HG03135 (cell line): ENCODE measurements at regions not wholly inside any gene's neighbourhood (a gene's known extent, or its start where the extent isn't known, plus 50 kb on each side); places are given as distances from the start of the nearest gene placed in this dataset.
"Not testable (repeated sequence)": the region's sequence is repeated elsewhere in the genome, so short reads cannot be mapped to it uniquely, and the experiment has no call there.

Experiments used
- ATAC-seq: cut with Tn5 transposase; IDR thresholded peaks from one replicate; pipeline ENCODE4 v1.9.1; 2021; ENCODE audit warnings: mild to moderate bottlenecking, moderate library complexity; ENCODE audit not compliant: unreplicated experiment

DNA sequence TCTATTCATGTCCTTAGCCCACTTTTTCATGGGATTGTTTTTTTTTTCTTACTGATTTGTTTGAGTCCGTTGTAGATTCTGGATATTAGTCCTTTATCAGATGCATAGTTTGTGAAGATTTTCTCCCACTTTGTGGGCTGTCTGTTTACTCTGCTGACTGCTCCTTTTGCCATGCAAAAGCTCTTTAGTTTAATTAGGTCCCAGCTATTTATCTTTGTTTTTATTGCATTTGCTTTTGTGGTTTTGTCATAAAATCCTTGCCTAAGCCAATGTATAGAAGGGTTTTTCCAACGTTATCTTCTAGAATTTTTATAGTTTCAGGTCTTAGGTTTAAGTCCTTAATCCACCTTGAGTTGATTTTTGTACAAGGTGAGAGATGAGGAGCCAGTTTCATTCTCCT is 358.9 kb downstream of the ADAMTS20 start:
- not testable (repeated sequence) for ATAC-seq

DNA sequence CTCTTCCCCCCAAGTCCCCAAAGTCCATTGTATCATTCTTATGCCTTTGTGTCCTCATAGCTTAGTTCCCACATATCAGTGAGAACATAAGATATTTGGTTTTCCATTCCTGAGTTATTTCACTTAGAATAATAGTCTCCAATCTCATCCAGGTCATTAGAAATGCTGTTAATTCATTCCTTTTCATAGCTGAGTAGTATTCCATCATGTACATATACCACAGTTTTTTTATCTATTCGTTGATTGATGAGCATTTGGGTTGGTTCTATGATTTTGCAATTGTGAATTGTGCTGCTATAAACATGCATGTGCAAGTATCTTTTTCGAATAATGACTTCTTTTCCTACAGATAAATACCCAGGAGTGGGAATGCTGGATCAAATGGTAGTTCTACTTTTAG is 359.6 kb downstream of the ADAMTS20 start:
- ATAC-seq = not testable (repeated sequence)

DNA sequence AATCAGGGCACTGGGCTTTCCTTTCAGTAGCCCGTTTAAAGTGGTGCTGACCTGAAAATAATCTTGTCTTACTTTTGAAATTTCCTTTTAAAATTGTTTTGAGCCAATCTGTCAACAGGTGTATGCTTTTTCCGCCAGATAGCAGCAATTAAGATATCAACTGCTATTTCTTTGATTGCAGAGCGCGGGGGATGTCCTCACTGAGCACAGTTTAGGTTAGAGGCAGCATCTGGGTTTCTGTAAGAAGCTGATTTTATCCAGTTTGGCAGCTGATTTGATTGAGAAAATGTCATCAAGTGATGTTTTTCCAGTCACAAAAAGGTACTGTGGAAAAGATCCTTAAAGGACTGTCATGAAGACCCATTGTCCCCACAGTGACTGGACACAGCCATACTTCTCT is 371.8 kb downstream of the ADAMTS20 start:
- no peak for ATAC-seq

DNA sequence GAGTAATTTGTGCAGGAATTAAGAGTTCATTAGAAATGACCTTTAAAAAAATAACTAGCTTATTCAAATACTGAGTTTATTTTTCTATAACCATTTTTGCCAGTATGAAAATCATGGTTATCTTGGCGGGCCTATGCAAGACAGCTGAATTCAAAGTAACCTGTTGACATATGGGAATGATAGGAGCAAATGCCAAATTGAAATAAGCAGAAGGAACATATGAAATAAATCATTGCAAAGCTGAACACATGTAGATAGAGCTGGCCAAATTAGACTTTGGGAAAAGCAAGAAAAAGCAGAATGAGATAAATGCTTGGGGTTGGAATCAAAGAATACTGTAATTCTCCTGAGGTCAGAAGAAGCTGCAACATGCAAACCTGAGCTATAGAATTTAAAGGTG is 372.5 kb downstream of the ADAMTS20 start:
- ATAC-seq = no peak

DNA sequence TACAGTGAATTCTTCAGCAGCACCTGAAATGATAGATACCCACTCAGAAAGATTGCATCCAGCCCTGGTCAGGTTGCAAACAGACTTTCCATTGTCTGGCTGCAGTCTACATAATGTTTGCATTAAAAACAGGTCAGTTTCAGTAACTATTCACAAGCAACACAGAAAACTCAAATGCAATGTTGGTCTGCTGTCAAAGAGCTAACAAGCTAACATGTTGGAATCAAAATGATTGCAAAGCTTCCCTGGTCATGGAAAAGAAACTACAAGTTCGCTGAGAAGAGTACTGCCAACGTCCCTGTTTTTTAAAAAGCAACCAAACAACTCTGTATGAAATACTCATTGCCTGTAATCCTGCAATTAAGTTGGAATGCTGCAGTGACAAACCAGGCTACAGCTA is 374.7 kb downstream of the ADAMTS20 start:
- ATAC-seq = no peak

DNA sequence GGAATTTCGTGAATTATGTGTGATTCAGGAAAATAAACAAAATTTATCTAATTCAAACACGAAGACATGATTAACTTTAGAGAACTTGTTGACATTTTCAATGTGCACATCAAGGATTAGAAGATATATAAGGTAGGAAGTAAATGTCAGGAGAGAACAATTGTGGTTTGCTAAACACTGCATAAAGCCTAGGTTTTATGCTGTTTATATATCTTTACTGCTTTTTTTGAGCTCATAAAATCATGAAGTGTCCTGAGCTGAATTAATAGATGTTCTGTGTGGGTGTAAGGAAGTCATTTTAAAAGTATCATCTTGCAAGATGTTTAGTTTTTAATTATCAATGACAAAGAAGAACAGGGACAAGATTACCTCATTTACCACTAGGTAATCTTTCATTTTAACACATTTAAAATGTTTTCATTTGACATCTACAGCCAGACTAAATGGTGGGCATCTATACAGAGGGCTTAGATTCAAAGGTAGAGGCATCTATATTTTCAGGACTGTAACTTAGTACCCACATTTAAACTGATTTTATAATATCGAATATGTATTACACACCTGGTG is 382.8 kb downstream of the ADAMTS20 start:
- ATAC-seq = no peak

DNA sequence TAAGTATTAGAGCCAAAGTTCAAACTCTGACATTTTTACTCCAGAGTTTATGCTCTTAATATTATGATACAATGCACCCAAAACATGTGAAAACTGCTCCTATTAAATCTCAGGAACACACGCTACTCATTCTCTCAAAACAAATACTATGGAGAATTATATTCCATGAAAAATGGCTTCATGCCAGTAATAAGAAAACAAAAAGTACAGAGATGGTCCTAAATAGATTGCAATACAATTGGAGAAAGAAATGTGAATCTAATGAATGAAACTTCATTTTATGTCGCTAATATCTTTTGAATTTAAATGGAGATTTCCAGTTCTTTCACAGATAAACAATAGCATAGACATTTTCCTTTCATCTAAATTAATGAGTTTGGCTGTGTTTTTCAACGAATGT is 384.3 kb downstream of the ADAMTS20 start:
- ATAC-seq = no peak

DNA sequence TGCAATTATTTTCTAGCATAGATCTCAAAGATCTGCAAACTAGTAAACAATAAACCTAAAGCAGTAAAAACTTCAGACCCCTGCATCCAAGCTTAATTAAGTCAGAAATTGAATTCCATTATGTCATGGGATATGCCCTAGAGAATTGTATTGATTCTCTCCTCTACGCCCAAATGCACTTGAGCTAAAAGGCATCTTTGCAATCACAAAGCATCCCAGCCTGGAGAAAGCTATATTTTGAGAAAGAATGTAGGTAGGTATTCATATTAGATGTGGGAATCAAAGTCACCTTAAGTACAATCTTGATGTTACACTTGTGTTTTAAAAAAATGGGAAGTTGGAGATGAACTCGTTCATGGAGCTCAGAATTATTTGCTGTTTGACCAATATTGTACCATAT is 386.7 kb downstream of the ADAMTS20 start:
- no peak for ATAC-seq

DNA sequence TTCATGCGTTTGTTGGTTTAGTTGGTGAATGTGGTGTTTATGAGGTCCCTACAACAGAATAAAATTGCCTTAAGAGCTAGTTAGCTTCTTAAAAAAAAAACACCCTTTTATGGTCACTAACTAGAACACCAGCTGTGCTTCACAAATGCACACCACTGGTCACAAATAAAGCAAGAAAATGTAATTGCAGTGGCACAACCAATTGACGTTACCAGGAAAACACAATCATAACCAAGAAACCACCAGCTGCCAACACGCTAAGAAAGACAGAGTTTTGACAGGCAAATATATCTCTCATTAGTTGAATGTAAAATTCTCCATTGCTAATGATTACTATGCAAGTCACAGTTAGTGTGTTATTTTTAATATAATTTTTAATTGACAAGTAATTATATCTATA is 389.9 kb downstream of the ADAMTS20 start:
- ATAC-seq = no peak

DNA sequence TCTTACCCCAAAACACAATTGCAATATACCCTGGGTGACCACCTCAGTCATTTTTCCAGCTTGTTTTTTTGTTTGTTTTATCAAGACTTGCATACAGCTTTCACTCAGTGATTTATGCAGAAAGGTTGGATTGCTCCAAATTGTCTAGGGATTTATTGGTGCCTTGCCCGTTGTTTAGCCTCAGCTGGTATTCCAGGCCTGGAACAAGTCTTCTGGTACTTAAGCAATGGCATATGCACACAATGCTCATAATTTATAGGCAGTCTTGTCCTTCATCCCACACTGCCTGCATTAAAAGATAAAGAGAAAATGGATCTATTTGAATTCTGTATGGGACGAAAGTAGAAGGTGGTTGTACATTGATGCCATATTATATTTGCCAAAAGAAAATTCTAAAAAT is 392.5 kb downstream of the ADAMTS20 start:
- ATAC-seq = no peak

DNA sequence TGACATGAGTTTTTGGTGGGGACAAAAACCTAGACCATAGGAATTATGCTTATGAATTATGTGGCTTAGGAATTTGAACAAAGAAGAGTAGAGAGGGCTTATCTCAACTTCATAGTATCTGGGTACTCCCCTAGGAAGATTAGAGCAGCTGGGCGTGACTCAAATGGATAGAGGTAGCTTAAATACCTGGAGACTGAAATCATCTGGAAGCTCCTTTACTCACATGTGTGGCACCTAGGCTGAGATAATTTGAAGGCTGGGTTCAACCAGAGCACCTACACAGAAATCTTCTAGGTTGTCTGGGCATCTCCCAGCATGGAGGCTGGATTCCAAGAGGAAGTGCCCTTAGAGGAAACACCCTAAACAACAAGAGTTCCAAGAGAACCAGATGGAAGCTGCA is 393.9 kb downstream of the ADAMTS20 start:
- no peak for ATAC-seq

DNA sequence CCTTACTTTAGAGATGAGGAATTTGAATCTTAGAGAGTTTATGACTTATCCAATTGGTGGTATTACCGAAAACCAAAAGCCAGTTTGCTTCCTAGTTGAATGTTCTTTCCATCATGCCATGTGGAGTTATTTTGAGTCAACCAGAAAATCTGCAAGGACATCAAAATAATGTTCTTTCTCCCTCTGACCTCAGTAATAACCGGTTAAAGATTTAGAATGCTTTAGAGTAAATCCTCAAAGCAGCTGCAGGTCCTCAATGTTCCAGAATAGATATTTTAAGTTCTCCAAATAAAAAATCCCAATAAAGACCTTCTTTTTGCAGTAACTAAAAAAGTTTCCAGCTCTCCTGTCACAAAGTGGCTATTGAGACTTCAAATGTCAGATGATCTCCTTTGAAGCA is 396.6 kb downstream of the ADAMTS20 start:
- ATAC-seq = no peak

DNA sequence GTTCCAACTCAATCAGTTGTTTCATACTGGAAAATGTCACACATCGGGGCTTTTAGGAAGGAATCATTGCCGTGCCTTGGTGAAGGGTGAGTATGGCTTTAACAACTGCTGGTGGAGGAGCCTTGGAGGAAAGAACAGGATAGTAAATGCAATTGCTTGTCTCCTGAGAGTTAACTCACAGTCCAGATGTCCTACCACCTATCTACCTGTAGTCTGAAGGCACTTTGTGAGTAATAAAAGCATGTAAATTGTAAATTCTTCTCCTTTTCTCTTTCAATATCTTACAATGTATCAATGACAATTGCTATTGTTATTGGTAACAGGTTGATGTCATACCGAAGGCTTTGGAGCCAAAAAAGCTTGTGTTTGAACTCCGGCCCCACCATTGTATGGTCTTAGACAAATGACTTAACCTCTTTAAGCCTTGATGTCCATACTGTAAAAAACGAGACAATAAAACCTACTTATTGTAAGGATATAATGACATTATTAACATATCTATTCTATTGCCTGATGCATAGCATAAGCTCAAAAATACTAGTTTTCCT is 397.4 kb downstream of the ADAMTS20 start:
- ATAC-seq = no peak

DNA sequence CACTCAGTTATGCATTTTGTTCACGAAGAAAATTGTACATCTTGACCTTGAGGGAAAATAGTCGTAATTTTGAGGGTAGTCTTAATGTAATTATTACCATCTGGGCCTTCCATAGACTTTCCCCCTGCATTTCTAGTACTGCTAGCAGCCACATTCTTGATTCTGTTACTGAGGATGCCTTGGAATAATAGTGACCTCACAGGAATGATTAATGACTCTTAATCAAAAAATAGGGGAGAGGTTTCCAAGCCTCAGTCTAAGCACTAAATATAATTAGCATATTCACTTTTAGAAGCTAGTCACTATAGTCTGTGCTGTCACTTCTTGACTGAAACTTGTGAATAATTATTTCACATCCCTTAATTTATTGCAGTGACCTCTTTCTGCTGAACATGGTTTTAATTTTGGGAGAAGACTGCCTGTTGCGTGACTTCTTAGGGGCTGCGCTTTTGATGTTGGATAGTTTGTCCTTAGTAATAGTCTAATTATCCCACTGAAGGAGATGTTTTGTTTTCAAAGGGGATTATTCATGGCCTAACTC is 400.5 kb downstream of the ADAMTS20 start:
- ATAC-seq = no peak

DNA sequence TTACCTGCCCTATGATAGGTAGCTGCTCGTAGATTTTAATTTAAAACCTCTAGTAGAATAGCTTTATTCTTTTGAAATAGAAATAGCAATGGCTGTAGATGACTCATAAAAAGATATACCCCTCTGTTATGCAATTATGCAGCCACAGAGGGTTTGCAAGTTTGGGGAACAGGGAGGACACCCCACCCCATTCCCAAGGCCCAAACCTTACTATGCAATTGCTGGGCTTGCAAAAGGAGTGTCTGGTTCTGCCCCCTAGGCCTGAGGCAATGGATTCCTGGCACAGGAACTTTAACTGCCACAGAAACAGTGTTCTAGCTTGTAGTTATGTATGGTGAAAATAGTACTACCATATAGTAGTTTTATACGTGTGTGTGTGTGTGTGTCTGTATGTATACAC is 403.3 kb downstream of the ADAMTS20 start:
- ATAC-seq = no peak

DNA sequence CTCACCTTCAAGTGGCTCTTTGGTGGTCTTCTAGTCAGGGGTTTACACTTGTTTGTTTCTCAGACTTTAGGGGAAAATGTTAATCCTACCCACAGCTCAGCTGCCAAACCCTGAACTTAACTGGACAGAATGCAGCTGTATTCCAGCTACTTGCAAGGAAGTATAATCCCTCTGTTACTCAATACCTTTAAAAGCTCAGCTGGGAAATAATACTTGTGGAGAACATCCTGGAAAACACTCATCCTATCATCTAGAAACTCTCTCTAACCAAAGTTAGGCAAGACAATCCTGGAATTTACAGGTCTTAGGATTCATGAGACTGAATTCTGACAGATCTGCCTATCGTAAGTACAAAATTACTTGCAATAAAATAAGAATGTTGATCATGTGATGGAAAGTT is 404.1 kb downstream of the ADAMTS20 start:
- no peak for ATAC-seq

DNA sequence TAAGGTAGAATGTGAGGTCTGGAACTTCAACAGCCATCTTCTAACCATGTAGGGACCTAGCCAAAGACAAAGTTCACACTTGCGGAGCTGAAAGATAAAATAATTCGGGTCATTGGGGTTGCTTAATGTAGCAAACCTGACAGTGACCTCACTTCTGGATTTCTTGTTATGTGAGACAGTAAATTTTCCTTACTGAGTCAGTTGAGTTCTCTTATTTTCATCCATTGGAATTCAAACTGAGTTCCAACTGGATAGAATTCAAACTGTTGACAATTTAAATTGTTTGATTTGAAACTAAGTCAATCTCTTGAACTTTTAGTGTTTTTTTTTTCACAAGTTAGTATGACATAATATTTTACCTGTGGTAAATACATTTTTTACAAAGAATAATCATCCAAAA is 406.5 kb downstream of the ADAMTS20 start:
- no peak for ATAC-seq

DNA sequence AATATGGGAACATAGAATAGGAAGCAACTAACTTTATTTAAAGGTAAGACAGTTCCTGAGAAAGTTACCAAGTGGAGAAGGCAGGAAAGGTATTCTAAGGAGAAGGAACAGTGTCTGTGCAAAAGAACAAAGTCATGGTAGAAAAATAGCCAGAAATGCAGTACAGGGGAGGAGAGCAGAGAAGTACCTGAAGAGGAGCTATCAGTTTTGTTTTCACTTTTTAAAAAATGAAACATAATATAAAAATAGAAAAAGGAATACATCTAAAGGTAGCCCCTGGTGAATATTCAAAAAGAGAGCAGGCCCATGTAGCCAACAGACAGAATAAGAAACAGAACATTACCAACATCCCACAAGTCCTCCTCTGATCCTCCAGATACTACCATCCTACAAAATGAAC is 408.7 kb downstream of the ADAMTS20 start:
- peak; percentile 57 for ATAC-seq

DNA sequence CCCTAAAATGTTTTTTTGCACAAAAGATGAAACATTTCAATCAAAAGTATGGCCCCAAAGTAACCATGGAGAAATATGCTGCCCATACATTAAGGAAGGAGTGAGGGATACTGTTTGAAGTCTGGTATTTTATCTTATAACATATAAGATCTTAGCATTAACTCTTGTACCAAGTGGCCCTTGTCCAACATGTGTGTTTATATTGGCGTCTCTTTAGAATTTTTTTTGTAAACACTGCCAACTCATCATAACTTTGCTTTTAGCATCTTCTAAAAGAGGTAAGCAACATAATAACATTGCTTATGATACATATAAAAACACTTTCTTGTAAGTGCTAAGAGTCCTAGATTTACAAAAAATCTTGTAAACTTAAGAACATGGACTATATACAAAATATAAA is 419.7 kb downstream of the ADAMTS20 start:
- ATAC-seq = no peak

DNA sequence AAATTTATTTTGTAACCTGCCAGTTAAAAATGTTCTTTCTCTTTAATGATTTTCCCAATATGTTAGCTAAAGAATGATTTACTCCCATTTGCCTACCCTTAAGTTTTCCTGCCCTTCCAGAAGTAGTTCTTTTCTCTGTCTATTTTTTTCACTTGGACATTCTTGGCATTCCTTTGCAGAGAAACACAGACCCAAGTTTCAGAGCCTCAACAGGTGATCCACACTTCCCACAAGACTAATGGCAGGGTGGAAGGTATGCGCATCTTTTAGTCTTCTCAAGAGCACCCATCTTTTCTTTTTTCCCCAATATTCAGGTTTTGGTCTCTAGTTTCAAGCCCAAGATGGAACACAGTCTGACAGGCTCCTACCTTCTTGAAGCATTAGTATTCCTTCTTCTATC is 420.7 kb downstream of the ADAMTS20 start:
- no peak for ATAC-seq

DNA sequence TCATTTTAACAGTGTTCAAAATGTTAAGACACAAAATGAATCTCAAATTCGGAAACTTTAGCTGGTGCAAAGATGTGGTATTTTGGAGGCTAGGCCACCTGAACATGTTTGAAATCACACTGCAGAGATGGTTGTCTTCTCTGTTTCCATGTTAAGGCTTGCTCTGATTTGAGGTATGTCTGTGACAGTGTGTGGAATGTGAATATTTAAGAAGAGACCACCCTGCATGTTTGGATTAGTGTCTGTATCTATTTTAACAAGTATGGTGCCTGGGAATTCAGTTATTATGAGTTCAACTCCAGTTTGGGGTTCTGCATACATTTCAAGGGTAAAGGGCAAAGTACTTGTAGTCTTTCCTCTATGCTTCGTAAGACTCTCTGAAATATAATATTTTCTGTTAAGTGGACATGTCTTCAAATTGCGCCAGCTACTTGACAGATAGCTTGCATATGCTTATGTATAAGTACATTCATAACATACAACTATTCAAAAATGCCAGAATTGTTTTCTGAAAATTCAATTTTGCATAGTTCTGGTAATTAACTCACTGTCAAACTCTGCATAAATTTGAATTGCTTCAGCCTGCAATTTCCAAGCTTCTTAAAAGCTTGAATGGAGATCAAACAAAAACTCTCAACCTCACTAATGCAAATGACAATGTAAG is 424.0 kb downstream of the ADAMTS20 start:
- no peak for ATAC-seq

DNA sequence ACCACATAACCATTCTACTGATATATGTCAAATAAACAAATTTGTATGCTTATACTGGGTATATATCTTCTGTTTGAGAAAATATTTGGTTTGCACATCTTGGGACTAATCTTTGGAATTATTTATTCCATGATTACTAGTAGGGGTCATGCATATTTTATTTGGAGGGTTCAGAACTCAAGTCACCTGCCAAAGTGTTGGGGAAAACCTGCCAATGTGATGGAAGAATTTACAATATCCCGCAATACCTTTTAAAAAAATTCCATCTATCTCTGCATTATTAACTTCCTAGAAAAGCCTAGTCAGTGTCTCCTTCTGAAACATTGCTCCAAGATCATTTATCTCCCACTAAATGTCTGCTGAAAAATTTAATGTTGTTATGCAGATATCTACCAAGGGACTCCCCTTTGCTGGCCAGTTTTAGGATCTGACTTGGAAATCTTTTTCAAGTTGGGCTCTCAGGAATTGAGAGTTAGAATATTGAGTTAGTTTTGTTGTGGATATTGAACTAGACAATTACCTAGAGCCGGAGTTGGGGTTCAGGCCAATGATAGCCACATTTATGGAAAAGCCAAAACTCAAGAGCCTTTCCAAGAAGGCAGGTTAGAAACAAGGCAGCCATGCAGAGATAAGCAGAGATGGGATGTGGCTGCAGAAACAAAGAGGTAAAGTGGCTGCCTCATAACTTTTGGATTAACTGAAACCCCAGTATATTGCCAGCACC is 425.2 kb downstream of the ADAMTS20 start:
- ATAC-seq = no peak
